Peyer's patch (tissue), 4 donors: ENCODE measurements at regions not wholly inside any gene's neighbourhood (a gene's known extent, or its start where the extent isn't known, plus 50 kb on each side); places are given as distances from the start of the nearest gene placed in this dataset.

ENCODE experiments used
- DNase-seq, 3 donors: peaks; one replicate each; pipeline ENCODE4 v3.0.0-alpha.2; 2017 to 2019
- H3K27ac ChIP-seq, 4 donors: fragments of 200-600 bp; sonication (generic); one replicate each; pipeline ENCODE4 v1.5.1; 2016 to 2019
- H3K27me3 ChIP-seq, 2 donors: fragments of 200-600 bp; sonication (generic); one replicate each; pipeline ENCODE4 v1.5.1; 2019
- H3K36me3 ChIP-seq, 3 donors: fragments of 200-600 bp; sonication (generic); one replicate each; pipeline ENCODE4 v1.5.1; 2016 to 2019
- H3K4me1 ChIP-seq, 4 donors: fragments of 200-600 bp; sonication (generic); one replicate each; pipeline ENCODE4 v1.5.1; 2016 to 2019
- H3K4me3 ChIP-seq, 4 donors: fragments of 200-600 bp; sonication (generic); 1 replicate in 3 of 4; 2 replicates in 1 of 4; pipeline ENCODE4 v1.5.1; 2016 to 2019; ENCODE audit warnings: mild to moderate bottlenecking in 1 of 4
- H3K9me3 ChIP-seq, 4 donors: fragments of 200-600 bp; sonication (generic); one replicate each; pipeline ENCODE4 v1.5.1; 2016 to 2019; ENCODE audit warnings: mild to moderate bottlenecking in 1 of 4
- POLR2A ChIP-seq, 2 donors: fragments of 450-650 bp; IDR thresholded peaks; one replicate each; pipeline ENCODE4 v1.5.1; 2017; ENCODE audit warnings: antibody characterized with exemption in 2 of 2, mild to moderate bottlenecking in 2 of 2, moderate library complexity in 2 of 2
- TF ChIP-seq, protein P1 (sequence below), 6 experiments: fragments of 450-650 bp in 4 of 6; fragments of 200-600 bp in 2 of 6; sonication (generic) in 1 of 6; IDR thresholded peaks; one replicate each; pipeline ENCODE4 v1.5.1; 2017 to 2019; ENCODE audit warnings: antibody characterized with exemption in 6 of 6, mild to moderate bottlenecking in 3 of 6, moderate library complexity in 1 of 6

DNA sequence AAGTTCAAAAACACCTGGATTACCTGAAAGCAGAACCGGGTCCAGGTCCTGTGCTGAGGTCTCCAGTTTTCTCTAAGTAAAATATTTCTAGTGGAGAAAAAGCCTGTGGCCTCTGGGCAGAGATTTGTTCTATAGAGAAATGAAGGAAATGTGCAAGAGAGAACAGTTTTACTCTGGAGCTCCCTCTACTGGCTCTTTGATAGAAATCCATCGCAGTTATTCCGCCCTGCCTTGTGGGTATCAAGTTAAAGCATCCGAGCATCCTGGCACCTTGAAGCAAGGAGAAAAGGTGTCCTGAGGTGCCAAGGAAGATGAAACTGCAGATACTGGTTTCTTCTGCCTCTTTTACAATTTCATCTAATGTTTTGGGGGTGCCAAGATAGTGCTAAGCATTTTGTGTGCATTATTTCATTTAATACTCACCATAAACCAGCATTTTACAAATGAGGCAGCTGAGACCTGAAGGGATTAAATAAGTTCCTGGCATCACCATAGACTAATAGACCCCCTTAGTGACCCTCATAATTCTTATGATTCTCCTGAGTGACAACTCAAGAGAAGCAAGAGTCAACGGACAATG lies 113.1 kb upstream of the HSD17B12 start:
- Histone ChIP-seq H3K4me1 (no peaks in the 10 kb centered on the region), H3K4me3 (no peak overlapping the region), H3K36me3 (no peaks in the 10 kb centered on the region), H3K27ac (no peak overlapping the region), H3K9me3 (no peaks in the 10 kb centered on the region), H3K27me3 (no peaks in the 10 kb centered on the region)
- no peak for TF ChIP-seq POLR2A (IDR thresholded peaks at IDR 0.05)
- TF ChIP-seq, protein P1, sequence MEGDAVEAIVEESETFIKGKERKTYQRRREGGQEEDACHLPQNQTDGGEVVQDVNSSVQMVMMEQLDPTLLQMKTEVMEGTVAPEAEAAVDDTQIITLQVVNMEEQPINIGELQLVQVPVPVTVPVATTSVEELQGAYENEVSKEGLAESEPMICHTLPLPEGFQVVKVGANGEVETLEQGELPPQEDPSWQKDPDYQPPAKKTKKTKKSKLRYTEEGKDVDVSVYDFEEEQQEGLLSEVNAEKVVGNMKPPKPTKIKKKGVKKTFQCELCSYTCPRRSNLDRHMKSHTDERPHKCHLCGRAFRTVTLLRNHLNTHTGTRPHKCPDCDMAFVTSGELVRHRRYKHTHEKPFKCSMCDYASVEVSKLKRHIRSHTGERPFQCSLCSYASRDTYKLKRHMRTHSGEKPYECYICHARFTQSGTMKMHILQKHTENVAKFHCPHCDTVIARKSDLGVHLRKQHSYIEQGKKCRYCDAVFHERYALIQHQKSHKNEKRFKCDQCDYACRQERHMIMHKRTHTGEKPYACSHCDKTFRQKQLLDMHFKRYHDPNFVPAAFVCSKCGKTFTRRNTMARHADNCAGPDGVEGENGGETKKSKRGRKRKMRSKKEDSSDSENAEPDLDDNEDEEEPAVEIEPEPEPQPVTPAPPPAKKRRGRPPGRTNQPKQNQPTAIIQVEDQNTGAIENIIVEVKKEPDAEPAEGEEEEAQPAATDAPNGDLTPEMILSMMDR (IDR thresholded peaks at IDR 0.05): peak in 4 of 6 experiments; percentile 55 to 69 (median 65)
- DNase-seq: no peak

DNA sequence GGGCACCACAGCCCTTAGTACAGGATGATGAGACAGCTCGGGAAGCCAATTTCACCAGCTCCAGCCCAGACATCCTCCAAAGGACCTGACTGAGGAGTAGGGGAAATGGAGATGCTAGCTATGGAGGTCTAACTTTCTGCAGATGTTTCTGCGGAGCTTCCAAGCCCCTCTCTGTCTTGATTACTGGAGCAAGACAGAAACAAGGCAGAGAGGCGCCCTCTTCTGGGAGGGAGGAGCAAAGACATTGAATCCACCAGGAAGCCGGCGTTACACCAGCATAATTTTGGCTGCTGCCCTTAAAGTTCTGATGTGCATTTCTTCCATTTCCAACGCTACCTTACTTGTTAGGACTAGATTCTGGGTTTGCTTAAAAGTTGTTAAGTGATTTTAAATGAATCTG lies 107.3 kb upstream of the HSD17B12 start:
- DNase-seq: no peak
- TF ChIP-seq POLR2A (IDR thresholded peaks at IDR 0.05): no peak
- TF ChIP-seq, protein P1 (IDR thresholded peaks at IDR 0.05): peak in 3 of 6 experiments; percentile 17 to 44 (median 28)
- H3K4me3 ChIP-seq: no peak overlapping the region
- no peaks in the 10 kb centered on the region for H3K36me3 ChIP-seq
- H3K27ac ChIP-seq: no peak overlapping the region
- H3K4me1 ChIP-seq: peaks cover 0 to 20% (median 2%) of the 10 kb centered on the region in 4 donors
- H3K9me3 ChIP-seq: no peaks in the 10 kb centered on the region
- peaks cover 0 to 21% of the 10 kb centered on the region in 2 donors for H3K27me3 ChIP-seq

DNA sequence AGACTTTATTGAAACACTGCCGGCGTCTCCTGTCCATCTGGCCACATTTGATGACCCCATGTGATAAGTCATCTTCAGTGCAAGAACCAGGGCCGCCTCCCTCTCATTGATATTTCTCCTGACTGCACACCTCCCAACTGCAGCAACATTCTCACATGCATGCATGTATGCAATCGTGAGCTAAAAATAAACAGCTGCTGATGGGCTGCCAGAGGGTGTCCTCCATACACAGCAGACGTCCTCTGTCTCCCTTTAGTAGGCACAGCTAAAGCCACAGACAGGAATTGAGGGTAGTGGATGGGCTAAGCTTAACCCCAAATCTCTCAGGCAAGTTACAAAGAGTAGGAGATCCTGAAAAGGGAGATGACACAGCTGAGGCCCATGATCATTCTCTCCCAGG lies 106.7 kb upstream of the HSD17B12 start:
- H3K27ac ChIP-seq: no peak overlapping the region
- H3K9me3 ChIP-seq: no peaks in the 10 kb centered on the region
- H3K27me3 ChIP-seq: peaks cover 0 to 28% of the 10 kb centered on the region in 2 donors
- no peaks in the 10 kb centered on the region for H3K36me3 ChIP-seq
- no peak for TF ChIP-seq POLR2A (IDR thresholded peaks at IDR 0.05)
- TF ChIP-seq, protein P1 (IDR thresholded peaks at IDR 0.05): no peak
- no peak for DNase-seq
- no peak overlapping the region for H3K4me3 ChIP-seq
- H3K4me1 ChIP-seq: peaks cover 0 to 27% (median 2%) of the 10 kb centered on the region in 4 donors

DNA sequence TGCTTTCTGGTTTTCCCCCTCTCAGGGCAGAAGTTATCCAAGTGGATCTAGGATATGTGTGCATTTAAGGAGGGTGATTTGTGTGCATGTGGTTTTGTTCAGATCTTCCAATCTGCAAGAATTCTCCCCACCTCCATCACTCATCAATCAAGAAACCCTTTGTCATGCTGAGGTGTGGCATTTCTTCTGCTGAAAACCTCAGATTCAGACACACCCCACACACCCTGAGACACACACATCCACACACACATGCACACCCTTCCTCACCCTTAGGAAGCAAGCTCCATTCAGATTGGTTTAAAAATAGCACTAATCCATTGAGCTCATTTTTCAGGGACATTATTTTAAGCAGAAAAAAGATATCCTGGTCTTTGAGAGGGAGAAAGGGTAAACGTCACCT lies 106.1 kb upstream of the HSD17B12 start:
- H3K36me3 ChIP-seq: no peaks in the 10 kb centered on the region
- H3K4me3 ChIP-seq: no peak overlapping the region
- peaks cover 0 to 32% (median 3%) of the 10 kb centered on the region in 4 donors for H3K4me1 ChIP-seq
- TF ChIP-seq POLR2A (IDR thresholded peaks at IDR 0.05): no peak
- TF ChIP-seq, protein P1 (IDR thresholded peaks at IDR 0.05): no peak
- no peak overlapping the region for H3K27ac ChIP-seq
- DNase-seq: no peak
- no peaks in the 10 kb centered on the region for H3K9me3 ChIP-seq
- peaks cover 0 to 32% of the 10 kb centered on the region in 2 donors for H3K27me3 ChIP-seq

DNA sequence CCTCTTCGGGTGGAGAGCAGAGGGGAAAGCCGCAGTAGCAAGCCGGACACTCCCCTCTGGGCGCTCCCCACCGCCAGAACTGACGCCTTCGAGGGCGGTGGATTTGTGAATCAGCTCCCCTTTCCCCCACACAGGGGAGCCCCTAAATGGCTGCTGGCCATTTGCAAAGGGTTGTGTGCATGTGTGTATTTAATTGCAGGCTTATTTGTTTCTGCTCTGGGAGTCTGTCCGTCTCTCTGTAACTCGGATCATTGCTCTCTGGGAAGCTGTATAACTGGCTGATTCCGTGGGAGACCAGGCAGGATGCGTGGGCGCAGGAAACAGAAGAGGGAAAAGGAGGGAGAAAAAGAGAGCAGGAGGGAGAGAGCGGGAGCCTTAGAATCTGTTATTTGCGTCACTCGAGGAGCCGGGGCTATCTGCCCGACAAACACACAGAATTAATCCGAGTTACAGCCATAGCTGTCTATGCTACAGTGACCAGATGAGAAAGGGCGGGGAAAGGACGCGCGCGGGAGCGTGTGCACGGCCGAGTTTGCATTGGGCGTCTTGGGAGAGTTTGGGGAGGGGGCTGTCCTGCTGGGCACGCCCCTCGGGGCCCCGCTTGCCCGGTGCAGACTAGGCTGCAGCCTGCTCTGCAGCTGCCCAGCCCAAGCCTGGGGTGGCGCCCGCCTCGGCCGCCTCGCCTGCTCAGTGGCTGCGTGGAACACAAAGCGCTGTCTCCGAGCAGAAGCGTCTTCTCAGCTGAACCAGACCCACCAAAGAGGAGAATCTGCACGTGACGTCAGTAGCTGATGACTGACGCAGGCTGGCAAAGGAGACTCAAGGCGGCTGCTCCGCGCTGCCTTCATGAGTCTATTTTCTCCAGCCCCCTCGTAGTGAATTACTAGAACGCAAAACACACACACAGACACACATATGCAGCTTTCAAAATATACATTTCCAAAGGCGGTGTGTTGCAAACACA lies 105.3 kb upstream of the HSD17B12 start:
- H3K36me3 ChIP-seq: no peaks in the 10 kb centered on the region
- peaks cover 0 to 37% of the 10 kb centered on the region in 2 donors for H3K27me3 ChIP-seq
- TF ChIP-seq, protein P1 (IDR thresholded peaks at IDR 0.05): no peak
- H3K4me3 ChIP-seq: peak overlapping the region in 2 of 4 donors; percentile 14 to 26
- H3K4me1 ChIP-seq: peaks cover 0 to 38% (median 7%) of the 10 kb centered on the region in 4 donors
- DNase-seq: no peak
- H3K9me3 ChIP-seq: no peaks in the 10 kb centered on the region
- H3K27ac ChIP-seq: no peak overlapping the region
